ENCODE measurements at regions not wholly inside any gene's neighbourhood (a gene's known extent, or its start where the extent isn't known, plus 50 kb on each side); places are given as distances from the start of the nearest gene placed in this dataset.

GRCh38 chr12:65615118-65615517 is 209.2 kb upstream of the HMGA2 start:
- Mint-ChIP-seq H3K27ac (ENCODE audit: unreplicated experiment) (no peak overlapping the region), H3K36me3 (ENCODE audit: low read depth) (no peaks in the 10 kb centered on the region), H3K27me3 (ENCODE audit: low read depth) (no peaks in the 10 kb centered on the region), H3K9me3 (ENCODE audit: low read depth) (no peaks in the 10 kb centered on the region), H3K4me1 (ENCODE audit: low read depth) (peaks cover 36% of the 10 kb centered on the region), H3K4me3 (ENCODE audit: unreplicated experiment) (no peak overlapping the region)
- no peak for DNase-seq (ENCODE audit: low spot score)
- no peak for TF ChIP-seq CTCF (IDR thresholded peaks at IDR 0.05)

GRCh38 chr12:65616022-65616421 is 208.3 kb upstream of the HMGA2 start:
- no peak for TF ChIP-seq CTCF (IDR thresholded peaks at IDR 0.05)
- Mint-ChIP-seq H3K4me1 (ENCODE audit: low read depth) (peaks cover 36% of the 10 kb centered on the region), H3K4me3 (ENCODE audit: unreplicated experiment) (no peak overlapping the region), H3K9me3 (ENCODE audit: low read depth) (no peaks in the 10 kb centered on the region), H3K27ac (ENCODE audit: unreplicated experiment) (no peak overlapping the region), H3K27me3 (ENCODE audit: low read depth) (no peaks in the 10 kb centered on the region), H3K36me3 (ENCODE audit: low read depth) (no peaks in the 10 kb centered on the region)
- DNase-seq (ENCODE audit: low spot score) = no peak

DNA sequence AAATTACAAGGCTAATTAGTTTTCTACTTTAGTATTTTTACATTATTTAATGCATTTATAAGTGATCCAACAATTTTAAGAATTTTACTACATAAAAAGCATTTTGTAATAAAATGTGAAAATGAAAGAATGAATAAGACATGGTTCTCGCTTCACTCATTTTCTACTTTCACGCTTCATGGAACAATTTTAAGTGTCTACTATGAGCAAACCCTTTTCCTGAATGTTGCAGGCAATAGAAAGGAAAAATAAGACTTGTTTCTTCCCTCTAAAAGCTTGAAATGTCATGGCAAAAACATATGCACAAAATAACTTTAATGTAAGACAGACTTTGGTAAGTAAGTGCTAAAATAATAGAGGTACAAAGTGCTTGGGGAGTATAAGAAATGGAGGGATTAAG is 205.7 kb upstream of the HMGA2 start:
- Mint-ChIP-seq H3K9me3 (ENCODE audit: low read depth) (no peaks in the 10 kb centered on the region), H3K27ac (ENCODE audit: unreplicated experiment) (no peak overlapping the region), H3K4me1 (ENCODE audit: low read depth) (peaks cover 22% of the 10 kb centered on the region), H3K36me3 (ENCODE audit: low read depth) (no peaks in the 10 kb centered on the region), H3K27me3 (ENCODE audit: low read depth) (no peaks in the 10 kb centered on the region), H3K4me3 (ENCODE audit: unreplicated experiment) (no peak overlapping the region)
- DNase-seq (ENCODE audit: low spot score) = no peak
- no peak for TF ChIP-seq CTCF (IDR thresholded peaks at IDR 0.05)

DNA sequence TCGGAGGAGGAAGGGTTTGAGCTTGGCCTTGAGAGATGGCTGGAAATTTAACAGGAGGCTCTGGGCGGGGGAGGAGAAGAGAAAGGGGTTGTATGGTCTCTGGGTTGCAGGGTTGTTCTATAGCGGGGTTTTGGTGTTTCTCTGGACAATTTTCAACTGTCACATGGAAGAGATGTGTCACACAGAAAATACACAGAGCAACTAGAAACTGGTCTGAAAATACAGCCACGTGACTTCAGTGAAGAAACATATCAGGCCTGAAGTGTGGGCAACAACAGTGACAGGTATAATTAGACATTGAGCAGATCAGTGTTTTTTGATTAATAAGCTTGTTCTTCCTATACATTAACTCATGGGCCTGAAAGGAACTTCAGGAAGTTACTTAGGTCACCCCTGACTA is 205.3 kb upstream of the HMGA2 start:
- no peaks in the 10 kb centered on the region for H3K9me3 Mint-ChIP-seq (ENCODE audit: low read depth)
- DNase-seq (ENCODE audit: low spot score) = no peak
- no peaks in the 10 kb centered on the region for H3K27me3 Mint-ChIP-seq (ENCODE audit: low read depth)
- no peak for TF ChIP-seq CTCF (IDR thresholded peaks at IDR 0.05)
- H3K27ac Mint-ChIP-seq (ENCODE audit: unreplicated experiment) = no peak overlapping the region
- peaks cover 22% of the 10 kb centered on the region for H3K4me1 Mint-ChIP-seq (ENCODE audit: low read depth)
- no peak overlapping the region for H3K4me3 Mint-ChIP-seq (ENCODE audit: unreplicated experiment)
- no peaks in the 10 kb centered on the region for H3K36me3 Mint-ChIP-seq (ENCODE audit: low read depth)

- no peak overlapping the region for H3K4me3 Mint-ChIP-seq (ENCODE audit: unreplicated experiment)
- H3K4me1 Mint-ChIP-seq (ENCODE audit: low read depth) = peaks cover 12% of the 10 kb centered on the region
- no peaks in the 10 kb centered on the region for H3K27me3 Mint-ChIP-seq (ENCODE audit: low read depth)
- no peaks in the 10 kb centered on the region for H3K9me3 Mint-ChIP-seq (ENCODE audit: low read depth)
- TF ChIP-seq CTCF (IDR thresholded peaks at IDR 0.05) = no peak
- no peak for DNase-seq (ENCODE audit: low spot score)
- H3K36me3 Mint-ChIP-seq (ENCODE audit: low read depth) = no peaks in the 10 kb centered on the region
- H3K27ac Mint-ChIP-seq (ENCODE audit: unreplicated experiment) = no peak overlapping the region
These were observed 204.2 kb upstream of the HMGA2 start for GRCh38 chr12:65620046-65620445.

All from chondrocyte (in vitro differentiated cells).